Right forelimb (tissue), 1 donor: ENCODE measurements at regions not wholly inside any gene's neighbourhood (a gene's known extent, or its start where the extent isn't known, plus 50 kb on each side); places are given as distances from the start of the nearest gene placed in this dataset.
"Not testable (repeated sequence)": the region's sequence is repeated elsewhere in the genome, so short reads cannot be mapped to it uniquely, and the experiment has no call there.

Experiments used
- DNase-seq: peaks from one replicate; pipeline ENCODE4 v3.0.0-alpha.2; 2018

DNA sequence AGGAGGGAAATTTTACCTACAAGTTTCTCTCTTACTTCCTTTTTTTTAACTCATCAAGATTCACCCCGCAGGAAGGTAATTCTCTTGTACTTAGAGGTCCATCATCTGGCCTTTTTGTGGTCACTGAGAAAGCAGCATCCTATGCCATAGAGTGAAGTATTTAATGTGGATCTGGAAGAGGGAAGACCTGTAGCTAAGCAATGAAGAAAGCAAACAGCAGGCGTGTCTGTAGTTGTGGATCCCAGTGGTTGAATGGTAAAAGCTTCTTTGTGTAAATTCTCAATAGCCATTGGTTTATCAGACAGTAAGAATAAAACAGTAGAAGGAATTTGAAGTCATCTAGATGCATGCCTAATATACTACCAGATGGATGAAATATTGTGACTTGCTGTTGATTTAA lies 196.4 kb downstream of the ANKRD7 start:
- DNase-seq = no peak

DNA sequence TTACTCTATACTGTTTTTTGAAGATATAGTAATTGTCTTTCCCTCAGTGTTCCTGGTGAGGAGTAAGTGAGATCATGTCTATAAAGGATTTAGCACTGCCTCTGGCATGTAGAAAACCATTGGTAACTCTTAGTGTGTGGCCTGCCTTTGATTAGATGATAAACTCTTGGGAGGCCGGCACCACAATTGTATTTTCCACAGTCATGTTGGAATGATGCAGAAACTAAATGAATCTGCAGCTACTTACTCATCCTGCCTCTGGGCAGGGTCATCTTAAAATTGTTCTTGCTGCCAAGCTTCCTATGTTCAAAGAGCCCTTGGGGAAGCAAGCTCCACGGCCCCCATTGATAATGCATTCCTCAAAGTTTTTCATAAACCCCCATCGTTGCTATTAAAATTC lies 204.6 kb downstream of the ANKRD7 start:
- DNase-seq = no peak

DNA sequence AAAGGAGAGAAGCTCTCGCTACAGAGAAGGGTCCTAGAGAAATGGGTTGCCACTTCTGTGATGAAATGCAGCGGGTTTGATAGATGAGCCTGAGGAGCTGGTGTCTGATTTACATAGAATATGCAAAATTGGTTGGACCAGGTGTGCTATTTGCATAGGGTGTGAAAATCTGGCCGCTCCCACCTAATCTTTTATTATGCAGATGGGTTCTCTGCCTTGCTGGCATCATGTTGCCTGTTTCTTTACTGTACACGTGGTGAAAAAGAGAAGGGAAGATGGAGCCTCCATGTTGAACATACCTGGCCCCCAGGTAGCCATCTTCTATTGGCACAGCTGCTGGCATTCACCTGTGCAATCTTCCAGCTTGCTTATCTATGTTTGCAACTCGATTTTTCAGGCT lies 212.2 kb downstream of the ANKRD7 start:
- DNase-seq = no peak

DNA sequence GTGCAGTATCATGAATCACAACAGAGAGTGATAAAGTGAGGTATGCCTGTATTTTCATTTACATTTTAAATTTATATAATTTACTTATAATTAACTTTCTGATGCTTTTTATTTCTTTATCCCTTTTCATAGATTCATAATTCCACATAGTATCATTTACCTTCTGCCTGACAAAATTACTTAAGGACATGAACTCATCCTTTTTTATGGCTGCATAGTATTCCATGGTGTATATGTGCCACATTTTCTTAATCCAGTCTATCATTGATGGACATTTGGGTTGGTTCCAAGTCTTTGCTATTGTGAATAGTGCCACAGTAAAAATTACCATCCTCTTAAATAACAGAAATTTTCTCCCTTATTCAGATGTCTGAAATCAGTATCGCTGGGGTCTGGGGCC lies 224.5 kb downstream of the ANKRD7 start:
- not testable (repeated sequence) for DNase-seq

DNA sequence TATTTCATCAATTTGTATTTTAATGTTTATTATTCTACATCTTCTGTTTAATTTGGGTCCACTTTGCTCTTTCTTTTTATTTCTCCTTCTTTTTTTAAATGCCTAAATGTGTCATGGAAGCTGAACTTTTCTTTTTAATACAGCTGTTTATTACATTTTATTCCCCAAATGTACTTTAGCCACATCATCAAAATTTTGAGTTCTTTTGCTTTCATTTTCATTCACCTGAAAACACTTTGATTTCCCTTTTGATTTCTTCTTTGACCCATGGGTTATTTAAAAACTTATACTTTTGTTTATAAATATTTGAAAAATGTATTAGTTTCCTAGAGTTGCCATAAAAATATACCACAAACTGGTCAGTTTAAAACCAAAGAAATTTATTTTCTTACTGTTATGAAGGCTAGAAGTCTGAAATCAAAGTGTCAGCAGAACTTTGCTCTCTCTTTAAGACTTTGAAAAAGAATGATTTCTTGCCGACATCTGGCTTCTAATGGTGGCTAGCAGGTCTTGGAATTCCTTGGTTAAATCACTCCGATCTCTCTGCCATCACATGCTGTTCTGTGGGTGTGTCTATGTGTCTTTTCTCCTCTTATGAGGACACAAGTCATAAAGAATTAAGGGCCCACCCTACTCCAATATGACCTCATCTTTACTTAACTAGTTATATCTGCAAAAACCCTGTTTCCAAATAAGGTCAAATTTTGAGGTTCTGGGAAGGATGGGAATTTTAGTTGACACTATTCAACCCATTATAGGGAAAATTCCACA lies 225.5 kb downstream of the ANKRD7 start:
- DNase-seq = no peak

DNA sequence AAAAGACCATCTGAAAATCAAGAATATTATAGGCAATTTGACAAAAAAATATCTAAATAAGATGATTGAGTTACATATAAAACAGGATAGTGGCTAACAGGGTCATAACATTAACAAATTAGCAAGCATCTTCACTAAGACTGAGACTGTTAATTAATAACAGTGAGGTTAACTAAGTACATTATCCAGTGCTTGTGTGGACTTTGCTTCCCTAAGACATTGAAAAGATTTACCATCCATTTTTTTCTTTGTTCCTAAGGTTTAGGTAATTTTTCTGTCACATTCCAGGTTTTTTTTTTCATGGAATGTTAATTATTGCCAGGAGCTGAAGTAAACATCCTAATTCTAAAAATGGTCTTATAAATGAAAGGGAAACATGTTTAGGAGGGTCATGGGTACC lies 227.6 kb downstream of the ANKRD7 start:
- no peak for DNase-seq

DNA sequence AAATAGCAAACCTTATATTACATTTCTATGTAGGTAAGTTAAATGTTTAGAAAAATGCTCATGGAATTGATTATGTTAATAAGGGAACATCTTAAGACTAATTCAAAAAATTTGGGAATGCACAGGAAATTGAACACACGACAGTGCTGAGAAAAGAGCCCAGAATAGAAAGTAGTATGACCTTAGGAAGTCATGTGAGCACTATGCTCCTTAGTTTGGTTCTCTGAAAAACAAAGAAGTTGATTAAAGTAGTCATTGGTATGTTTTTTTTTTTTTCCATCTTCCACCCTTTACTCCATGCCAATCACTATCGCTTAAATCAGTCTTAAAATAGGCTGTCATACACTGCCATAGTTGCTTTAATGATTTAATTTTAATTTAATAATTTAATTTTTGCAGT lies 242.9 kb downstream of the ANKRD7 start:
- DNase-seq = no peak

DNA sequence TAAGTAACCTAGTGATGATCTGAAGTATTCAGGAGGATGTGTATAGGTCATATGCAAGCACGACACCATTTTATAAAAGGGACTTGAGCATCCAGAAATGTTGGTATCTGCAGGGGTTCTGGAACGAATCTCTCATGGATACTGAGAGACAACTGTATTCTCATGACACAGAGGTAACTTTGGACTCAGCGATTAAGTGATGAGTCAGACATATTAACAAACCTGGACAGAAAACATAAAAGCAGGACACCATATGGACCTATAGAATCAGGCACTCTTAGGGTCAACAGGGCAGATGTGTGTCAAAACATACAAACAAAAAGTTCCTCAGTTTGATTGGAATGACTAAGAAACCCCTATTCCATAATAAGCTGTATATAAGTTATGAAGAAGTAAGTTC lies 248.1 kb downstream of the ANKRD7 start:
- no peak for DNase-seq

DNA sequence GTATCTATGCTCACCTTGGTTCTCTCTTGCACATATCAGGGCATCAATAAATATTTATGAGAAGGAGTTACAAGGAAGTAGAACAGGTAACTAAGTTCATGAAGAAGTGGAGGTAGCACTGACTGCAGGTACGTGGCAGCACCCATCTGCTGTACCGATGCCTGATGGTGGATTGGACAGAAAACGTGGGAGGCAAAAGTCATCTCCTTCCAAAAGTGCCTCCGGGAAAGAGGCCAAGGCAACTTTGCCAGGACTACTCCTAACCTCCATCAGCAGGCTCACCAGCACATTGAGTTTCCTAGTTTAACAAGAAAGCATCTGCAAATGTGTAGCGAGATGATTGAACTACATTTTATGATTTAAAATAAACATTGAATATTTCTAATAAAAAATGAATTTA lies 248.8 kb downstream of the ANKRD7 start:
- DNase-seq = no peak

DNA sequence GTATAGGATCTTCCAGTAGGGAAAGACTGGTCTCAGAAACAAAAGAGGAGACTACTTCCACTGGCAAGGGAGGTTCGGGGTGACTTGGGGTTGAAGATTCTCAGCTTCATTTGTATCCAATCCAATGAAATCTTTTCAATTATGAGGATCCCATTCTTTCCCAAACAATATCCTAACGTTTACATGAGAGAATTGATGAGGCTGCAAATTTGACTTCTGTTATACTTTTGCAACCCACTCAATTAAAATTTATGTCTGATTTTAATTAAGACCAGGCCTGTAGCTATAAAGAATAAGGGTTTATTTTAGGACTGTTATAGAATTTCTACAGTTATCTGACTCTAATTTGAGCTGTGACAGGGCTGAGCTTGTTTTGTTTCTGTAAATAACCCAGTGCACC lies 251.5 kb downstream of the ANKRD7 start:
- DNase-seq = no peak

DNA sequence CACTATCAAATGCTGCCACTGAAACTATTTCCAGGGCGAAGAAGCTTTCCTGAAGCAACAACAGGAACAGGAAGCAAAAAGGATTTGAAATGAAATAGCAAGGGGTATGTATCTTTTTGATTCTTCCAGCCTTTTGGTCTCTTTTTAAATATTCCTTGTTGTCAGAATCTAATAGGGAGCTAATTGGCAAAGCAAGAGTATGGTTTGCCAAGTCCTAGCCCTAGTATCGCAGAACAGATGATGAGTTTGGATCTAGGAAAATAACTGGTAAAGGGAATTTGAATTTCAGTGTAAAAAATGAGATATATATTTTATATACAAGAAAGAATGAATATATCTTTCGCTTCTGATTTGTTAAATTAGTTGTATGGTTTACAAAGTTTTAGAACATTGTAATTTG lies 252.5 kb downstream of the ANKRD7 start:
- DNase-seq = no peak

DNA sequence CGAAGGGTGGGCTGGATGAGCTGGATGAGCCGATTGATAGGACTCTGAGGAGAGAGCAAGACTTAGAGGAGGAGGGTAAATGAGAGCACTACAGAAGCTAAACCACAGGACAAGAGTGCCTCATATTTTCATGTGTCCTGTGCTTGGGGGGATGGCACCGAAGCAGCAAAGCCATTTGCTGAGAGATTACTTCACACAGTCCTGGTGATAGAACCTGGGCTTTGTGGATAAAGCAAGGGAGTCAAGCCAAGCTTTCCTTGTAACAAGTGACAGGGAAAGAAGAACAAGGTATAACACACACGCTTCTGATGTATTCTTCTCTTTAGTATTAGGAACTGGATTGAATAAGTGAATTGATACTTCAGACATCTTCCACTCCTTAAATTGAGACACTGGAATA lies 253.7 kb downstream of the ANKRD7 start:
- no peak for DNase-seq

DNA sequence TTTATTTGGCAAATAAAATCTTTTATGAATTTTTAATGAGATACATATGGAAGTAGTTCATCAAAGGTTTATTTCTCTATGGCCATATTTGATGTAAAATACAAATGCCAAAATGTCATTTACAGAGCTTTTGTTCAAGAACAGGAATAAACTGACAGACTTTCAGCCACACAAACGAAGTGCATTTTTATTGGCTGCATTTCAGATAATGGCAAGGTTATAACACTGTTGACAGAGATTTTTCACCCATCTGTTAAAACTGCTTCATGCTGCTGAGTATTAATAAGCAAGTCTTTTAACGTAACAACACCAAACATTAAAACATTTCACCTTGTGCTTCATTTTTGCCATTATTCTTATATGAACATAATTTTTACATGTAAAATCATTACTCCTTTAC lies 254.4 kb downstream of the ANKRD7 start:
- DNase-seq = no peak

DNA sequence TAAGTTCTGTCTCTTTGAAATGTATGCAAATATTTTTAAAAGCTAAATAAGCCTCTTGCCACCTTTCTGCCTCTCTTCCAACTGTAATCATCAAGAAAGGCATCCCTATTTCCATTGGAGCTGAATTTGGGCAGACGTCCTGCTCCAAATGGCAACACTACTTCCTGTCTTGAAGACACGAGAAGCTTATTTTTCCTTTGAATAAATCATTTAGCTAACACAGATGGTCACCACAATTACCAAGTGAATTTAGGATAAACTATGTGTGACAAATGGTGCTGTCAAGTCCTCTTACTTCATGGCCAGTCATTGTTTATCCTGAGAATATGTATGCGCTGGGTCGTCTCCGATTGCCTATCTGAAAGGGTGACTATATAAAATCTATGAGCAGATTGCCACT lies 268.0 kb downstream of the ANKRD7 start:
- DNase-seq = no peak

DNA sequence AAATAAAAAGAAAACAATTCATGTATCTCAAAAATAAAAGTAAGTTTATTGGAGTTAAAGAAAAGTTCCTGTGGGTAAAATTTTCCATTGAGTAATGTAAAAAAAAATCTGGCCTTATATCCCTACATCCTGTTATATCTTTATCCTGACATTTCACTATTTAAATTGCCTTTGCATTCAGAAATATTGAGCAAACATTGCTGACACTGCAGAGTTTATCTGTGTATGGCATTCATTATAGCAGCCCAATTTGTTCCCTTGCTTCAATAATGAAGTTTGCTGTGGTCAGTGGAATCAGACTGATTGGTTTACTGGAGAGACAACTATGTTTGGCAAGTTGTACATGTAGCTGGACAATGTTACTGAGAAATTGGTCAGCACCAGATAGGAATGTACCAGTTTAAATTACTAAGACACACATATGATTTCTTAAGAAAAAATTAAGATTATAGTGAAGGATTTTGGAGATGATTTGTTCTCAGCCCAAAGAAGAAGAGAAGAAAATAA lies 271.7 kb downstream of the ANKRD7 start:
- DNase-seq = no peak

DNA sequence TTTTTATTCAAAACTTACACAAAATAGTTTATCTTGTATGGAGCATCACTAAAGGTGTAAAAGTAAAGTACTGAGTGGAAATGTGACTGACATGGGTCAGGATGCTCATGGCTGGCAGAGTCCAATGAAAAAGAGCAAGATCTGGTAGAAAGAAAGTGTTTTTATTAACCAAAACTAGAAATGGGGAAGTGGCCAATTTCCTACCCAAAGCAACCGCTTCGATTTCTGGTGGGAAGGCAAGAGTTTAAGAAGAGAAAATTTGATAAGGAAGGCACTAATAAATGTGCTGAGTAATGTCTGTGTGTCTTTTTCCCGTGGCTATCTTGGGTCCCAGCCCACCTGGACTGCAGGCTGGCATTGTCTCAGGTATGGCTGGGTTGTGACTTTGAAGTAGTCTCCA lies 277.7 kb downstream of the ANKRD7 start:
- DNase-seq = no peak

DNA sequence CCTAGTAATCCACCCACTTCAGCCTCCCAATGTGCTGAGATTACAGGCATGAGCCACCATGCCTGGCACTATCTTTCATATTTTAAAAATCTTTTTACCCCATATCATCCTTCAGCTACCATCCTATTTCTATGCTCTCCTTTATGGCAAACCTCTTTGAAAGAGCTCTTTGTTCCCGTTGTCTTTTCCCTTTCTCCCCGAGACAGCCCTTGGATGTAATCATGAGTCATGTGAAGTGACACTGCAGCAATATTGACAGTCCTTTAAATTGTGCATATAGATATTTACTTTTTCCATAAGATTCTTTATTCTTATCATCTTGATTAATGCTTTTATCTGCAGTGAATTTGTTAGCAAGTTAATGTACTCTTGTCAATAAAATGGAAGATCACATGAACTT lies 286.6 kb downstream of the ANKRD7 start:
- DNase-seq = no peak

DNA sequence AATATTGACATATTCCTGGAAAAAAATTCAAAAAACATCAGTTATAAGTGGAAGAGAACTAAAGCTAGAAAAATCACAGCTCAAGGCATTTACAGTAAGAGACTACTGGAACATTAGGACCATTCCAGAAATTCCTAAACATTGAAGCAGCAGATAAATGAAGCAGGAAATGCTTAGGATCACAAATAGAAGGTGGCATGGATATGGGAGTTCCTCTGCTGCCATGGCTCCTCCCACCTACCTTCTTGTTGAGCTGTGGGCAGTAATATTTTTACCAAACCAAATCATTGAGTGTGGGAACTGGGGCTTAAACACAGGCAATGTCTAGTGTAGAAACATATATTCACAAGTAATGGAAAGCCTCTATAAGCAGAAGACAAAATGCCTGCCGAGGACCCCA lies 292.8 kb downstream of the ANKRD7 start:
- DNase-seq = no peak

DNA sequence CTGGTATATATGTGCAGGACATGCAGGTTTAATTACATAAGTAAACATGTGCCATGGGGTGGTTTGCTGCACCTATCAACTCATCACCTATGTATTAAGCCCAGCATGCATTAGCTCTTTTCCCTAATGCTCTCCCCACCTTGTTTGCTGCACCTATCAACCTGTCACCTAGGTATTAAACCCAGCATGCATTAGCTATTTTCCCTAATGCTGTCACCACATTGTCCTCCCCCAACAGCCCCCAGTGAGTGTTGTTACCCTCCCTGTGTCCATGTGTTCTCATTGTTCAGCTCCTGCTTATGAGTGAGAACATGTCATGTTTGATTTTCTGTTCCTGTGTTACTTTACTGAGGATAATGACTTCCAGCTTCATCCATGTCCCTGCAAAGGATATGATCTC lies 300.5 kb downstream of the ANKRD7 start:
- DNase-seq = no peak

DNA sequence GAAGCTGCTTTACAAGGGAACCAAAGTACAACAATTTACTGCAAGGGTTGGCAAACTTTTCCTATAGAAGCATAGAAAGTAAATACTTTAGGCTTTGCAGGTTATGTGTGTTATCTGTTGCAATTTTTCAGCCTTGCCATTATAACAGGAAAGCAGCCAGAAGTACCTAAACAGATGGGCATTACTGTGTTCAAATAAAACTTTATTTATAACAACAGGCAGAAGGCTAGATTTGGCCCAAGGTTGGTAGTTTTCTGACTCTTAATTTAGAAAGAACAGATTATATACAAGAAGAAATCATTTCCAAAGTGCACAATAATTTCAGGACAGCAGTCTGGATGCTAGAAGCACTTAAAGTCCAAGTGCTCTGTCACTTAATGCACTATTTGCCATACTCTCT lies 307.1 kb downstream of the ANKRD7 start:
- DNase-seq = no peak

DNA sequence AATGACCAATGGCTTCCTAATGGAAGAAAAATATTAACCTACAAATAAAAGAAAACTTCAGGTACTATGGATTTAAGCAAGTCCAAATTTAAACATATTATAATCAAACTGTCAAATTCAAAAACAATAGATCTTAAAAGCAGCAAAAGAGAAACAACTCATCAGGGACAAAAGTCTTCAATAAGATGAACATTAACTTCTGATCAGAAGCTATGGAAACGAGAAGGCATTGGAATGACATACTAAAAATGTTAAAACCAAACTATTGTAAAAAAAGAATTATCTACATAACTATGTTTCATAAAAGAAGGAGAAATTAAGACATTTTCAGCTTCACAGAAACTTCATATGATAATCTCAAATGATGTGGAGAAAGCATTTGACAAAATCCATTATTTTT lies 334.7 kb downstream of the ANKRD7 start:
- no peak for DNase-seq

DNA sequence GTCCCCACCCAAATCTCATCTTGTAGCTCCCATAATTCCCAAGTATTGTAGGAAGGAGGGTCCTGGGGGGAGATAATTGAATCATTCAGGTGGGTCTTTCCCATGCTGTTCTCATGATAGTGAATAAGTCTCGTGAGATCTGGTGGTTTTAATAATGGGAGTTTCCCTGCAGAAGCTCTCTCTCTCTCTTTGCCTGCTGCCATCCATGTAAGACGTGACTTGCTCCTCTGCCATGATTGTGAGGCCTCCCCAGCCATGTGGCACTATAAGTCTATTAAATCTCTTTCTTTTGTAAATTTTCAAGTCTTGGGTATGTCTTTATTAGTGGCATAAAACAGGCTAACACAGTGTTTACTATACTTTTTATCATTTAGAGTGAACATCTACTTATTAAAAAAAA lies 338.8 kb downstream of the ANKRD7 start:
- DNase-seq = no peak

DNA sequence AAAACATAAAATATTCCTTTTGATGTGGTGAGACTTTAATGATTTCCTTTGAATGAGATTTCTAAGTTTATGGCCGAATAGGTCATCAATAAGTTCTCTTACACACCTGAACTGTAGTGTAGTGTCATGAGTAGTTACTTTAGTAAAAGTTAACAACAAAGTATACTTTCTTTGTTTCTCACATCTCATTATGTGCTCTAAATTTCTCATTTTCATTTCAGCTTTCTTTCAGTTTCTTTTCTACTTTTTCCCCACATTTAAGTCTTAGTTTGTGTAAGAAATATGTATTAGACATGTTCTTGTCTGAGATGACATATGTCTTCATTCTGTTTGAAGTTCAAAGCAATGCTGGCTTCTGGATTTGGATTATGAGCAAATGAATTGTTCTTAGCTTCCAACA lies 348.1 kb downstream of the ANKRD7 start:
- DNase-seq = no peak

DNA sequence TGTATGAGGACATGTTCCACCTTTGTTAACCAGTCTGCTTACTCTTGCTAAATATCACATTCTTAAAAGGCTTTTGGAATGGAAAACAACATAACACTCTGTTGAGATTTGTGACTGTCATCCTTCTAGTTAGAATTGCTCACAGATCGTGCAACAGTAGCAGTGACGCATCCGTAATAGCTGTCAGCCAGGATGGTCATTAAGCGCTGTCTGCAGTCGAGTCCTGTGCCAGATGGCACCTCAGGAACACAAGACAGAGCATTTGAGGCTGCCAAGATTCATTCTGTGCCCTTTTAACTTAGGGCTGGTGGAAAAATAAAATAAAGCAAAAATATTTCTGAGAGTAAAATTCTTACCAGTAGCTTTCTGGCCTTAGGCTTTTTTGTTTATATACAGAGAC lies 348.6 kb downstream of the ANKRD7 start:
- no peak for DNase-seq

DNA sequence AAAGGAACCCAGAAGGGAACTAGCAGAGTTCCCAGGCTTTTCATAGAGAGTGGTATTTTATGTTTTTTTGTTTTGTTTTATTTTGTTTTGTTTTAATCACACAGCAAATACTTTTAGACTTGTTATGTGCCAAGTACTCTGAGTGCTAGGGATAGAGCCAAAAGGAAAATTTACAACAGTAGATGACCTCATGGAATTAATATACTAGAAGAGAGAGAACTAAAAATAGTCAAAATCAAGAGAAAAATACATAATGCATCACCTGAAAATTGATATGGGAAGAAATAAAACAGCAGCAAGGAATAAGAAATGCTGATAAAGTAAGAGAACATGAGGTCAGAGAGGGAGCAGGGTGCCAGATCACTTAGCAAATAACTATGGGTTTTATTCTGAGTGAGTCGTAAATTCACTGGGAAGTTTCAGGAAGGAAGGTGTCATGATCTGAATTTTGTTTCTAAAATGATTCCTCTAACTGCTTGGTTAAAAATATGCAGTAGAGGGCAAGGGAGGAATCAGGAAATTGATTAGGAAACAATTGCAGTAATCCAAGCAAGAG lies 351.0 kb downstream of the ANKRD7 start:
- DNase-seq = no peak
